OCI-LY7 (cell line): ENCODE measurements at regions not wholly inside any gene's neighbourhood (a gene's known extent, or its start where the extent isn't known, plus 50 kb on each side); places are given as distances from the start of the nearest gene placed in this dataset.

Source experiments
- EZH2phosphoT487 ChIP-seq: fragments of 200-600 bp; sonication (generic); IDR thresholded peaks from 2 replicates; pipeline ENCODE4 v1.6.1; 2018; ENCODE audit warnings: low read depth, borderline replicate concordance, mild to moderate bottlenecking, mixed run types, antibody characterized with exemption, low read length, moderate library complexity, mixed read lengths
- TF ChIP-seq, protein P1 (sequence below): fragments of 200-600 bp; sonication (generic); conservative IDR thresholded peaks from 2 replicates; pipeline ENCODE4 v1.5.1; 2014; ENCODE audit warnings: mild to moderate bottlenecking, antibody characterized with exemption, low read length, moderate library complexity, mixed read lengths

DNA sequence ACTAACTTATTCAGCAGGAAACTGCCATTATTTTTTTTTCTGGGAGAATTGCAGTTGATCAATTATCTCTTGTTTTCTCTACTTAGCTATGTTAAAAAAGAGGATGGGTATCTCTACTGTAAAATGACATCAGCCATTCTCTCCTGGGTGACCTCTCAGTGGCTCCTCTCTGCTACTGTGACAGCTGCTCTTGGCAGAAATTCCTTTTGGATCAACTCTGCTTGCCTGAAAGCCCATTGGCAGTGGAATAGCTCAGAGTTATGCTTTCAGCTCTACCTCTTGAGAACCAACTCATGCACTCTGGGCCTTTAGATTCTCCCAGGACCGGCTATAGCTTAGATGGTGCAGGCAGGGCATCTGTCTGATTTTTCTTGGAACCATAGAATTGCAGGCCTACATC, 99.9 kb upstream of the GAP43 start:
- TF ChIP-seq, protein P1, sequence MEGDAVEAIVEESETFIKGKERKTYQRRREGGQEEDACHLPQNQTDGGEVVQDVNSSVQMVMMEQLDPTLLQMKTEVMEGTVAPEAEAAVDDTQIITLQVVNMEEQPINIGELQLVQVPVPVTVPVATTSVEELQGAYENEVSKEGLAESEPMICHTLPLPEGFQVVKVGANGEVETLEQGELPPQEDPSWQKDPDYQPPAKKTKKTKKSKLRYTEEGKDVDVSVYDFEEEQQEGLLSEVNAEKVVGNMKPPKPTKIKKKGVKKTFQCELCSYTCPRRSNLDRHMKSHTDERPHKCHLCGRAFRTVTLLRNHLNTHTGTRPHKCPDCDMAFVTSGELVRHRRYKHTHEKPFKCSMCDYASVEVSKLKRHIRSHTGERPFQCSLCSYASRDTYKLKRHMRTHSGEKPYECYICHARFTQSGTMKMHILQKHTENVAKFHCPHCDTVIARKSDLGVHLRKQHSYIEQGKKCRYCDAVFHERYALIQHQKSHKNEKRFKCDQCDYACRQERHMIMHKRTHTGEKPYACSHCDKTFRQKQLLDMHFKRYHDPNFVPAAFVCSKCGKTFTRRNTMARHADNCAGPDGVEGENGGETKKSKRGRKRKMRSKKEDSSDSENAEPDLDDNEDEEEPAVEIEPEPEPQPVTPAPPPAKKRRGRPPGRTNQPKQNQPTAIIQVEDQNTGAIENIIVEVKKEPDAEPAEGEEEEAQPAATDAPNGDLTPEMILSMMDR = no peak
- TF ChIP-seq EZH2phosphoT487 = no peak
